ENCODE measurements at regions not wholly inside any gene's neighbourhood (a gene's known extent, or its start where the extent isn't known, plus 50 kb on each side); places are given as distances from the start of the nearest gene placed in this dataset.

DNA sequence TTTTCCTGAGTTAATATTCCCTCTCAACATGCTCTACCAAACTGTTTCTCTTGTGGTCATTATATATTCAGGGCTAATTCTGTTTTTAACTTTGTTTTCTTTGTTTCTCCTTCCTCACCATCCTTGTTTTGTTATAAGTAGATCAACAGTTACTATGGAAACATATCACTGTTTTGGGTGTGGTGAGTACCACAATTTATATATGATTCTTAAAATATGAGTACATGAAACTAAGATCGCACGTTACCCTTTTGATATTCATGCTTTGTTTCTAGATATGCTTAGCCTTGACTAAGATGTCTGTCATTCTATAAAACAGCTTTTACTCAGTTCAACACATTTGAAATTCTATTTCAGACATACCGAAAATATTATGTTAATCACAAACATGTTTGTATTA, 232.3 kb upstream of the ITGA4 start (continued):
- TF ChIP-seq, protein P1, sequence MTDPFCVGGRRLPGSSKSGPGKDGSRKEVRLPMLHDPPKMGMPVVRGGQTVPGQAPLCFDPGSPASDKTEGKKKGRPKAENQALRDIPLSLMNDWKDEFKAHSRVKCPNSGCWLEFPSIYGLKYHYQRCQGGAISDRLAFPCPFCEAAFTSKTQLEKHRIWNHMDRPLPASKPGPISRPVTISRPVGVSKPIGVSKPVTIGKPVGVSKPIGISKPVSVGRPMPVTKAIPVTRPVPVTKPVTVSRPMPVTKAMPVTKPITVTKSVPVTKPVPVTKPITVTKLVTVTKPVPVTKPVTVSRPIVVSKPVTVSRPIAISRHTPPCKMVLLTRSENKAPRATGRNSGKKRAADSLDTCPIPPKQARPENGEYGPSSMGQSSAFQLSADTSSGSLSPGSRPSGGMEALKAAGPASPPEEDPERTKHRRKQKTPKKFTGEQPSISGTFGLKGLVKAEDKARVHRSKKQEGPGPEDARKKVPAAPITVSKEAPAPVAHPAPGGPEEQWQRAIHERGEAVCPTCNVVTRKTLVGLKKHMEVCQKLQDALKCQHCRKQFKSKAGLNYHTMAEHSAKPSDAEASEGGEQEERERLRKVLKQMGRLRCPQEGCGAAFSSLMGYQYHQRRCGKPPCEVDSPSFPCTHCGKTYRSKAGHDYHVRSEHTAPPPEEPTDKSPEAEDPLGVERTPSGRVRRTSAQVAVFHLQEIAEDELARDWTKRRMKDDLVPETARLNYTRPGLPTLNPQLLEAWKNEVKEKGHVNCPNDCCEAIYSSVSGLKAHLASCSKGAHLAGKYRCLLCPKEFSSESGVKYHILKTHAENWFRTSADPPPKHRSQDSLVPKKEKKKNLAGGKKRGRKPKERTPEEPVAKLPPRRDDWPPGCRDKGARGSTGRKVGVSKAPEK (CRISPR knock-in tag; IDR thresholded peaks at IDR 0.05; ENCODE audit: borderline replicate concordance) = no peak

DNA sequence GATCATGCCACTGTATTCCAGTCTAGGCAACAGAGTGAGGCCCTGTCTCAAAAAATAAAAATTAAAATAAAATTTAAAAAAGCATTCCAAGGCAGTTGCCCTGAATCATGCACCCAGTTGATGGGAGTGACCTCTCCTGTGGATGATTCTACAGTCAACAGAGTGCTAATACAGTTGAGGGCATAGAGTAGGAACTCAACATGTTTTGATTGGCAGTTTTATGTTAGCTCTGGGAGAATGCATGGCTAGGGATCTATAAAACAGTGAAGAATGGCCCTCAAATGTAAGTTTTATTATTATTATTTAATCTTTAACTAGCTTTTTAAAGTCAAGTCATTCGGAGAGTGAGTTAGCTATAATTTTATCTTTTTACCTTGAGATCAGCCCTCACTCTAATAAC, 228.5 kb upstream of the ITGA4 start:
- DNase-seq (ENCODE audit: low spot score) = no peak
- Histone ChIP-seq H3K9me3 (ENCODE audit: low read length) (no peaks in the 10 kb centered on the region), H3K36me3 (replicated peaks in 1 of 2; ENCODE audit: control insufficient read depth in 1 of 2, insufficient read depth in 2 of 2, low read length in 2 of 2) (no peaks in the 10 kb centered on the region), H3K4me3 (replicated peaks in 1 of 3; ENCODE audit: insufficient read depth in 1 of 3, low read depth in 2 of 3, low read length in 3 of 3) (no peak overlapping the region), H3K27me3 (ENCODE audit: control insufficient read depth in 1 of 2, insufficient read depth in 2 of 2, low read length in 2 of 2) (no peaks in the 10 kb centered on the region), H4K20me1 (ENCODE audit: insufficient read depth, low read length) (no peaks in the 10 kb centered on the region), H3K27ac (ENCODE audit: extremely low read length, insufficient read depth, low read length) (no peak overlapping the region), H3K4me2 (ENCODE audit: low read depth, low read length) (no peak overlapping the region), H3K79me2 (ENCODE audit: insufficient read depth, low read length) (no peaks in the 10 kb centered on the region), H3K9ac (ENCODE audit: insufficient read depth, low read depth, low read length) (no peak overlapping the region), H3K4me1 (ENCODE audit: insufficient read depth, low read length) (no peaks in the 10 kb centered on the region), H2AFZ (ENCODE audit: low read length) (no peak overlapping the region)
- no TSS peak for BruUV-seq (replicated peaks)
- in situ Hi-C loops (cut with HindIII; ENCODE audit: extremely low pct_ligation_motif_present, low pct_unique_long_range_greater_than_20kb) = no loop called here
- ChIA-PET POLR2A (no interaction called here), CTCF (ENCODE audit: low intra/inter-chr PET ratio, low total read pairs) (no interaction called here)
- no peak for FAIRE-seq
- WGBS (ENCODE audit: low lambda C conversion rate) = 0% methylated on average over 1 of the region's 1 CpG
- intact Hi-C loops (cut with micrococcal nuclease; ENCODE audit: unreplicated experiment) = no loop called here
- no peak for ATAC-seq
- TF ChIP-seq, protein P2, sequence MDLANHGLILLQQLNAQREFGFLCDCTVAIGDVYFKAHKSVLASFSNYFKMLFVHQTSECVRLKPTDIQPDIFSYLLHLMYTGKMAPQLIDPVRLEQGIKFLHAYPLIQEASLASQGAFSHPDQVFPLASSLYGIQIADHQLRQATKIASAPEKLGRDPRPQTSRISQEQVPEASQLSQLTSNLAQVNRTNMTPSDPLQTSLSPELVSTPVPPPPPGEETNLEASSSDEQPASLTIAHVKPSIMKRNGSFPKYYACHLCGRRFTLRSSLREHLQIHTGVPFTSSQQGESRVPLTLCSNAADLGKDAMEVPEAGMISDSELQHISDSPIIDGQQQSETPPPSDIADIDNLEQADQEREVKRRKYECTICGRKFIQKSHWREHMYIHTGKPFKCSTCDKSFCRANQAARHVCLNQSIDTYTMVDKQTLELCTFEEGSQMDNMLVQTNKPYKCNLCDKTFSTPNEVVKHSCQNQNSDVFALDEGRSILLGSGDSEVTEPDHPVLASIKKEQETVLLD (CRISPR knock-in tag; IDR thresholded peaks at IDR 0.05; ENCODE audit: low read depth) = no peak
- TF ChIP-seq, protein P3, sequence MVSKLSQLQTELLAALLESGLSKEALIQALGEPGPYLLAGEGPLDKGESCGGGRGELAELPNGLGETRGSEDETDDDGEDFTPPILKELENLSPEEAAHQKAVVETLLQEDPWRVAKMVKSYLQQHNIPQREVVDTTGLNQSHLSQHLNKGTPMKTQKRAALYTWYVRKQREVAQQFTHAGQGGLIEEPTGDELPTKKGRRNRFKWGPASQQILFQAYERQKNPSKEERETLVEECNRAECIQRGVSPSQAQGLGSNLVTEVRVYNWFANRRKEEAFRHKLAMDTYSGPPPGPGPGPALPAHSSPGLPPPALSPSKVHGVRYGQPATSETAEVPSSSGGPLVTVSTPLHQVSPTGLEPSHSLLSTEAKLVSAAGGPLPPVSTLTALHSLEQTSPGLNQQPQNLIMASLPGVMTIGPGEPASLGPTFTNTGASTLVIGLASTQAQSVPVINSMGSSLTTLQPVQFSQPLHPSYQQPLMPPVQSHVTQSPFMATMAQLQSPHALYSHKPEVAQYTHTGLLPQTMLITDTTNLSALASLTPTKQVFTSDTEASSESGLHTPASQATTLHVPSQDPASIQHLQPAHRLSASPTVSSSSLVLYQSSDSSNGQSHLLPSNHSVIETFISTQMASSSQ (IDR thresholded peaks at IDR 0.05; ENCODE audit: low read depth) = no peak
- TF ChIP-seq, protein P3 (CRISPR knock-in tag; IDR thresholded peaks at IDR 0.05; ENCODE audit: borderline replicate concordance) = no peak
- TF ChIP-seq NCOA5 (CRISPR knock-in tag; IDR thresholded peaks at IDR 0.05) = no peak

Data from HepG2 (cell line).